HG02571 (cell line): ENCODE measurements at regions not wholly inside any gene's neighbourhood (a gene's known extent, or its start where the extent isn't known, plus 50 kb on each side); places are given as distances from the start of the nearest gene placed in this dataset.
"Not testable (repeated sequence)": the region's sequence is repeated elsewhere in the genome, so short reads cannot be mapped to it uniquely, and the experiment has no call there.

Source experiments
- ATAC-seq: cut with Tn5 transposase; IDR thresholded peaks from one replicate; pipeline ENCODE4 v1.9.1; 2021; ENCODE audit warnings: mild to moderate bottlenecking, moderate library complexity; ENCODE audit not compliant: unreplicated experiment

DNA sequence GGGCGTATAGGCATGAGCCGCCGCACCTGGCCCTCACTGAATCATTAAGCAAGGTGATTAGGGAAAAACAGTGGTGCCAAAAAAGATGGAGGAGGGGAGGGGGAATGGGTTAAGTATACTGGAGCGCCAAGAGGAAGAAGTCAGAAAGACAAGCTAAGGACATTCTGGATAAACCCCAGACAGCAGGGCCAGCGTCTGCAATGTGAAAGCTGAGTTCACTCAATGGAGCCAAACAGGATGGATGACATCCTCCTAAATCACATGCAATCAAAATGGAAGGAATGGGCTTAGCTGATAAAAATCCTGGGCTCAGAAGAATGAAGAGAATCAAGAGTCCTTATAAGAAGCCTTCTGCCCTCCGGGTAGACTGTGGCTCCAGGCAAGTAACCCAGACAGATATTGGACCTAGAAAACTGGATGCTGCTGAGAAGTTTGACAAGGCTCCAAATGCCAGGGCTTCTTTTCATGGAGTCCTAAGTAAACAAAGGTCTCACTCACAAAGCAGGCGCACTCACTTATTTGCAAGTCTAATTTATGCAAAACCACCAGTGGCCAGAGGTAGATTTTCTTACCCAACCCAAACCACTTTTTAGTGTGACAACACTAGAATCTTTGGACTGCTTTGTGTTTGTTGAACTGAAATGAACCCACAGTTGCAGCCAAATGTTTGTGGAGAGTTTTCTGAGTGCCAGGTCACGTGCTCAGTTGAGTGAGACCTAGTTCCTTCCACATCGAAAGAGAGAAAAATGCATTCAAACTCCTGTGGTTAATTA lies 519.1 kb upstream of the AUTS2 start:
- no peak for ATAC-seq

DNA sequence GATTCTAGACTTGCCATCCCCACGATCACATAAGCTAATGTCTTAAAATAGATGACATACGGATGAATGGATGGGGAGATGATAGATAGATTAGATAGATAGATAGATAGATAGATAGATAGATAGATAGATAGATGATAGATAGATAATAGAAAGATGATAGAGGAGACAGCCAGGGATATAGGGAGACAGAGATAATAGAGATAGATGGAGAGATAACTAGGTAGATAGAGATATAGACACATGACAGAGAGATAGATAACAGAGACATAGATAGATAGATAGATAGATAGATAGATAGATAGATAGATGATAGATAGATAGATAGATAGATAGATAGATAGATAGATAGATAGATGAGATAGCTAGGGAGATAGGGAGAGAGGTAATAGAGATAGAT lies 511.0 kb upstream of the AUTS2 start:
- not testable (repeated sequence) for ATAC-seq

- ATAC-seq, result no peak
Observed at GRCh38 chr7:69088185-69088584, 510.1 kb upstream of the AUTS2 start.

- no peak for ATAC-seq
Observed at GRCh38 chr7:69090936-69091335, 507.3 kb upstream of the AUTS2 start.

DNA sequence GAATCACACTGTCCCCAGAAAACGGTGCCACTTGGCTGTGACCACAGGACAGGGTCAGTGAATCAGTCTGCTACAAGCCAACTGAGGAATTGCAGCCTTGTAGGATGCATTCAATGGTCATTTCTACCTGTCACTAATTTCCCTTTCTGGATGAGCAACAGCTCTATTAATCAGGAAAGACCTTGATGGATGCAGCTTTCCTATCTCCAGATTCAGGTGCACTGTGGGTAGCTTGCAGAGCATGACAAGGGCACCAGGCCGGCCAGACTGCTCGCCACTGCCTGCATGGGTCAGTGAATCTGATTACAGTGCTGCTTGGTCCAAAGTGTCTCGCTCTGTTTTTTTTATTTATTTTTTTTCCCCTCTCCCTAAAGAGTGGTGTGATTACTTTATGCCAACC lies 506.8 kb upstream of the AUTS2 start:
- ATAC-seq, result no peak

GRCh38 chr7:69095127-69095526 lies 503.1 kb upstream of the AUTS2 start:
- no peak for ATAC-seq

DNA sequence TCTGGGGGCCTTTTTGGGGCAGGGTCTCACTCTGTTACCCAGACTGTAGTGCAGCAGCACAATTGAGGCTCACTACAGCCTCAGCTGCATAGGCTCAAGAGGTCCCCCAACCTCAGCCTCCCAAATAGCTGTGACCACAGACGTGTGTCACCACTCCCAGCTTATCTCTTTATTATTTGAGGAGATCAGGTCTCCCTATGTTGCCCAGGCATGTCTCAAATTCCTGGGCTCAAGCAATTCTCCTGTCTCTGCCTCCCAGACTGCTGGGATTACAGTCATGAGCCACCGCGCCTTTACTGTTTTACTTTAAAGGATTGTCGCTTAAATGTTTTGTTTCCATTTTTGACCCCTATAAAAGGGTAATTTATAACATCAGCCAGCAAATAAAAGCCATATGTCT lies 502.6 kb upstream of the AUTS2 start:
- no peak for ATAC-seq

- ATAC-seq, result no peak
Observed at GRCh38 chr7:69104023-69104422, 494.3 kb upstream of the AUTS2 start.

DNA sequence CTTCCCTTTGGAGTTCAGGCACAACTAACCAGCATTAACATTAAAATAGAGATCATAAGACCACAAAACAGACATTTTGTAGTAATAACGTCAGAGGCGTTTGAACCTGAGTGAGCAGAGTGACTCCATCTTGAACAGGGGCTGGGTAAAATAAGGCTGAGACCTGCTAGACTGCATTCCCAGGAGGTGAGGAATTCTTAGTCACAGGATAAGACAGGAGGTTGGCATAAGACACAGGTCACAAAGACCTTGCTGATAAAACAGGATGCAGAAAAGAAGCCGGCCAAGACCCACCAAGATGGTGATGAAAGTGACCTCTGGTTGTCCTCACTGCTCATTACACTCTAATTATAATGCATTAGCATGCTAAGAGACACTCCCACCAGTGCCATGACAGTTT lies 493.2 kb upstream of the AUTS2 start:
- ATAC-seq, result no peak

GRCh38 chr7:69105981-69106380 lies 492.3 kb upstream of the AUTS2 start:
- ATAC-seq, result no peak

DNA sequence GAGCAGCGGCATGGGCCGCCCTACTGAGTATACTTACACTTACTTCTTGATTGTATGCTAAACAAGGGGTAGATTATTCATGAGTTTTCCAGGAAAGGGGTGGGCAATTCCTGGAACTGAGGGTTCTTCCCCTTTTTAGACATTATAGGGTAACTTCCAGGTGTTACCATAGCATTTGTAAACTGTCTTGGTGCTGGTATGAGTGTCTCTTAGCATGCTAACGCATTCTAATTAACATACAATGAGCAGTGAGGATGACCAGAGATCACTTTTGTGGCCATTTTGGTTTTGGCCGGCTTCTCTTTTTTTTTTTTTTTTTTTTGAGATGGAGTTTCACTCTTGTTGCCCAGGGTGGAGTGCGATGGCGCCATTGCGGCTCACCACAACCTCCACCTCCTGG lies 491.8 kb upstream of the AUTS2 start:
- ATAC-seq, result not testable (repeated sequence)

DNA sequence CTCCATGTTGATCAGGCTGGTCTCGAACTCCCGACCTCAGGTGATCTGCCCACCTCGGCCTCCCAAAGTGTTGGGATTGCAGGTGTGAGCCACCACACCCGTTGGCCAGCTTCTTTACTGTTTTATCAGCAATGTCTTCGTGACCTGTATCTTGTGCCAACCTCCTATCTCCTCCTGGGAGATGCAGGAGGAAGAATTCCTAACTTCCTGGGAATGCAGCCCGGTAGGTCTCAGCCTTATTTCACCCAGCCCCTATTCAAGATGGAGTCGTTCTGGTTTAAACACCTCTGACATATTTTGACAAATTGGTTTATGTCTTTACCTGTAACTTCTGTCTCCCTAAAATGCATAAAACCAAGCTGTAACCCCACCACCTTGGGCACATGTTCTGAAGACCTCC lies 491.3 kb upstream of the AUTS2 start:
- not testable (repeated sequence) for ATAC-seq

DNA sequence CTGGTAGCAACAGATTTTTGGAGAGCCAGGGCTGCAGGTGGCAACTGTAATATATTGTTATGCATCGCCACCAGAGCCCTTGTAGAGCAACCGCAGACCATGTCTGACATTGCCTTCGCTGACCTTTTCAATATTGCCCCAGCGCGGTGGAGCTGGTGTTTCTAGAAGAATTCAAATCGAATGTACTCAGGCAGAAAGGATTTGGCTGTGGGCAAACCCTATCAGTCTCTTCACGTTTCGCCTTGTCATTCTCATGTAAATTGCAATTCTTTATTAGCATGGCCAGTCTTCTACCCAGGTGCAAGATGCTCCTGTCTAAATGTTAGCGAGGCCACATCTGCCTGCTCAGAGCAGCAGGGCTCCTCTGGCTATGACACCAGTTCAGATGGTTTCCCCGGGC lies 490.2 kb upstream of the AUTS2 start:
- ATAC-seq, result no peak

- ATAC-seq, result no peak
Observed at GRCh38 chr7:69109246-69109645, 489.0 kb upstream of the AUTS2 start.

GRCh38 chr7:69109879-69110278 lies 488.4 kb upstream of the AUTS2 start:
- no peak for ATAC-seq

DNA sequence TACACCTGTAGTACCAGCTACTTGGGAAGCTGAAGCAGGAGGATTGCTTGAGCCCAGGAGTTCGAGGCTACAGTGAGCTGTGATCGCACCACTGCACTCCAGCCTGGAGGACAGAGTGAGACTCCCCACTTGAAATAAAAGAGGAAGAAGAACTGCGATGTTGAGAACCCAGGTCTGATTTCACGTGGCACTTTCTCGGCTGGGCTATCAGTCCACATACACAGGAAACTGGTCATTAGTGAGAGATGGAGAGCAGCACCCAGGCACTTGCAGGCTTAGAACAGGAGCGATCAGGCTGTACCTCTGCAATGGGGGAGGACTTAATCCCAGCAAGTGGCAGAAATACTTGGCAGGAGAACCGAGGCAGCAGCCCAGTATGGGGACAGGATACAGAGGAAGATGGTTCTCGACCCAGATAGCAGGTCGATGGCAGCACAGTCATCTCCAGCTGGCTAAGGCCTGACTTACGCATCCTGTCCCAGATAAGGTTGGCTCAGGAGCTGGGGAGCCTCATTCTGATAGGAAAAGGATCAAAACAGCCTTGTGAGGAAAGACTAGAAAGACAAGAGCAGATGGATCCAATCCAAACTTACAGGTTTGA lies 487.7 kb upstream of the AUTS2 start:
- ATAC-seq, result no peak

GRCh38 chr7:69114374-69114773 lies 483.9 kb upstream of the AUTS2 start:
- no peak for ATAC-seq

DNA sequence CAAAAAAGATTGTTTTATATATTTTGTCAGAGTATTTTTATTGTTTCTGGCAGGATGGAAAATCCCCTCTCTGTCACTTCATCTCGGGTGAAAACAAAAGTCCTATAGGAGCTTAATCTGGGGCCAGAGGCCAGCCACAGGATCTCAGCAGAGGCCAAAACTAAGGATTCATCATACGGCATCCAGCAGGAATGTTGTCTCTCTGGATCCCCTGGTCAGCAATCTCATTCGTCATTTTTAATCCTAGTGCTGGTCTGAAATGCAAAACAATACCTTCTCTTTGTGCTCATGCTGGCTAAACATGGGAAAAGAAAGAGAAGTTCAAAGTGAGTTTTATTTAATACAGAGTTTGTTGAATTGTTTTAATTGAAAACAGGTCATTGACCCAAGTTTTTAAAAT lies 482.5 kb upstream of the AUTS2 start:
- no peak for ATAC-seq

DNA sequence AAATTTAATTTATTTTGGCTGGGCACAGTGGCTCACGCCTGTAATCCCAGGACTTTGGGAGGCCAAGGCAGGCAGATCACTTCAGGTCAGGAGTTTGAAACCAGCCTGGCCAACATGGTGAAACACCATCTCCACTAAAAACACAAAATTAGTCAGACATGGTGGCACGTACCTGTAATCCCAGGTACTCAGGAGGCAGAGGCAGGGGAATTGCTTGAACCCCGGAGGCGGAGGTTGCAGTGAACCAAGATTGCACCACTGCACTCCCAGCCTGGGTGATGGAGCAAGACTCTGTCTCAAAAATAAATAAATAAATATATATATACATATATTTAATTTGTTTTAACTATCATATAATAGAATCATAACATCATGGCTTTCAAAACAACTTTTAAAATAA lies 482.1 kb upstream of the AUTS2 start:
- not testable (repeated sequence) for ATAC-seq

GRCh38 chr7:69122953-69123352 lies 475.3 kb upstream of the AUTS2 start:
- no peak for ATAC-seq

- ATAC-seq, result no peak
Observed at GRCh38 chr7:69126896-69127479, 471.3 kb upstream of the AUTS2 start.

DNA sequence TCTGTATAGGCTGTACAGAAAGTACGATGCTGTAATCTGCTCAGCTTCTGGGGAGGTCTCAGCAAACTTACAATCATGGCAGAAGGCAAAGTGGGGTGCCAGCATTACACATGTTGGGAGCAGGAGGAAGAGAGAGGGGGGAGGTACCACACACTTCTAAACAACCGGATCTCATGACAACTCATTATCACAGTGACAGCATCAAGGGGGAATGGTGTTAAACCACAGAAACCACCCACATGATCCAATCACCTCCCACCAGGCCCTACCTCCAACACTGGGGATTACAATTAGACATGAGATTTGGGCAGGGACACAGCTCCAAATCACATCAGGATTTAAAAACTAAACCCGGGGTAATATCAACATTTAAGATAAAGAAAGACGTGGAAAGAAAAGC lies 468.8 kb upstream of the AUTS2 start:
- no peak for ATAC-seq
